HT-29 (cell line): ENCODE measurements at regions not wholly inside any gene's neighbourhood (a gene's known extent, or its start where the extent isn't known, plus 50 kb on each side); places are given as distances from the start of the nearest gene placed in this dataset.
"Not testable (repeated sequence)": the region's sequence is repeated elsewhere in the genome, so short reads cannot be mapped to it uniquely, and the experiment has no call there.

ENCODE experiments used
- DNase-seq: peaks from one replicate; pipeline ENCODE4 v3.0.0-alpha.2; 2015; ENCODE audit warnings: low spot score

DNA sequence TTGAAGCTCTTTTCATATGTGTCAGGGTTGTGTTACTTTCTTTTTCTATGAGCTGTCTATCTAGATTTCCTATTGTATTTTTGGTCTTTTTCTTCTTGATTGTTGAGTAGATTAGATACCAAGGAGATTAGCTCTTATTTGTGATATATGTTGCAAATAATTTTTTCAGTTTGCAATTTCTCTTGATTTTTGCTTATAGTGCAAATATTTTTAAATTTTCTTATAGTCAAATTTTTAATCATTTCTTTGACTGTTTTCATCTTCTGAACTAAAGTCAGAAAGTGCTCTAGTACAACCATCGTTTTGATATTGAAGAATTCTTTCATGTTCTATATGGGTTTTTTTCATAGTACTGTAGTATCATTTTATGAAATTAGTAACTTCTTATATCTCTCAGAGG is 193.7 kb downstream of the OSTF1 start:
- no peak for DNase-seq

DNA sequence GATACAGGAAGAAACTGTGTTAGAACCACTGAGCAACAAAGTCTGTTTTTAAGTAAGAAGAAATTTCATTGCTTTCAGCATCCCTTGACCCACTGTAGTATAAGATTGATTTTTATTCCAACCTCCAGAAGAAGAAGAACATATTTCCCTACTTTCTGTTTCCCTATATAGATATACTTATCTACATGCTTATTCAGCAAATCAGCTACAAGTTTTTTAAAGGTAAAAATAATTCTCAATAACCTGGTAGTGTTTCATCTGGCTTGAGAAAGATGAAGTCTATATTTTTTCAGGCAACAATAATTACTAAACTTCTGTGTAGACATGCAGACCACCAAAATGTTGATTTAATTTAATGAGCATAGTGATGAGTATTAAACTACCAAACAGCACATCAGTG is 201.0 kb downstream of the OSTF1 start:
- no peak for DNase-seq

DNA sequence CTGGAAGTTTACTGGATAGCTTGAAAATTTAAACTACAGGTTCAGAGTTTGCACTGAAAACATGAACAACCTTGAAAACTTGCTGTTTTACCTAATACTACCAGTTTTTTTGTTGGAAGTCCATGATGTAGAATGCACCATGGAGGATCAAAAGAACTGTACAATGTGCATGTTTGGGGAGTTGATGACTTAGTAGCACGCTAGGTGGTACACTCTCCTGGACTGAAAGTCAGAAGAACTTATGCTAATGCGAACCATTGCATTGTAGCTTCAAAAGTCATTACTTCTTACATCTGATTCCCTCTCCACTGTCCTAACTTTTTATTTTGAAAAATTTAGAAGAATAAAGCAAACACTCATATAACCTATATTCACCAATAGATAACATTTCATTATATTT is 211.0 kb downstream of the OSTF1 start:
- peak; percentile 3 for DNase-seq

DNA sequence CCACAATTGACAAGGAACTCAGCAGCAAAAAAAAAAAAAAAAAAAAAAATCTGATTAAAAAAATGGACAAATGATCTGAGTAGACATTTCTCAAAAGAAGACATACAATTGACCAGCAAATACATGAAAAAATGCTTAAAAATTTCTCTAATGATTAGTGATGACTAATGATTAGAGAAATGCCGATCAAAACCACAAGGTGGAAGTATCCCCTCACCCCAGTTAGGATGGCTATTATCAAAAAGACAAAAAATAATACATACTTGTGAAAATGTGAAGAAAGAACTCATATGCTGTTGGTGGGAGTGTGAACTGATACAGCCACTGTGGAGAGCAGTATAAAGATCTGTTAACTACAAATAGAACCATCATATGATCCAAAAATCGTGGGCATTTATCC is 245.3 kb downstream of the OSTF1 start:
- DNase-seq: no peak

DNA sequence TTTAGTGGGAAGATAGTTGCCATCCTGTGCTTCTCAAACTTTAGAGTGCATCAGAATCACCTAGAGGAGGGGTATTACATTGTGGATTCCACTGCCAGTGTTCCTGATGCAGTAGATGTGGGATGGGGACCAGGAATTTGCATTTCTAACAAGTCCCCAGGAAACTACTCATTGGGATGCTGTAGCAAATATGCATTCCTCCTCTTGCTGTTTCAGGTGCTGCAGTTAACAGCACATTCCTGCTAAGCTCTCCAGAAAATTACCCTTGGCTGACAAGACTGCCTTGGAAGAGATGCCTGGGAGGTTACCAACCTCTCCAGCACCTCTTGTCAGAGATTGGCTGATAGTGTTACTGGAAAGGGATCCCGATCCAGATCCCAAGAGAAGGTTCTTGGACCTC is 270.5 kb downstream of the OSTF1 start:
- DNase-seq: no peak

DNA sequence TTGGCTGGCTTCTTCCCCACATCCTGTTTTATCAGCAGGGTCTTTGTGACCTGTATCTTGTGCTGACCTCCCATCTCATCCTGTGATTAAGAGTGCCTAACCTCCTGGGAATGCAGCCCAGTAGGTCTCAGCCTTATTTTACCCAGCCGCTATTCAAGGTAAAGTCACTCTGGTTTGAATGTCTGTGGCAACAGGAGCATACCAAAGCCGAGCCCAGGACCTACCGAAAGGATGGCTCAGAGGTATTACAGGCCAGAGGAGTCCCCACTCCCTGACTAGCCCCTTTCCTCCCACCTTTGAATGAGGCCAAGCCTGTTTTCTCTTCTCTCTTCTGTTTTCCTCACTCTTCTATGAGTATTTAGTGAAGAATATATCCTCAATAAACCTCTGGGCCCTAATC is 271.3 kb downstream of the OSTF1 start:
- no peak for DNase-seq

DNA sequence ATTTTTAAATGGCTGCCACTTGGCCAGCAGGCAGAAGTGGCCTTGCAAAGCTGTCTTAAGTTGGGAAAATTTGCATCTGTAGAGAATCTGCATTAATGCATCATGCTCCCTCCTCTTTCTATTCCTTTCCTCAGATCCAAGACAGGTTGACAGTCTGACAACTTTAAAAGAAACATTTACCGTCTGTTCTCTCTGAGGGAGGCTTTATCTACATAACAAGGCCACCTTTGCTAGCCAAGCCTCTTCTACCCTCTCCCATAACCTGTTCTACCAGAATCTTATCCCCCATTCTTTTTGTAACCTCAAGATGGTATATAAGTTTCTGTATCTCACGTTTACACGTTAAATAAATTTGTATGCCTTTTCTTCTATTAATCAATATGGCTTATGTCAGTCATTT is 271.9 kb downstream of the OSTF1 start:
- DNase-seq: no peak

DNA sequence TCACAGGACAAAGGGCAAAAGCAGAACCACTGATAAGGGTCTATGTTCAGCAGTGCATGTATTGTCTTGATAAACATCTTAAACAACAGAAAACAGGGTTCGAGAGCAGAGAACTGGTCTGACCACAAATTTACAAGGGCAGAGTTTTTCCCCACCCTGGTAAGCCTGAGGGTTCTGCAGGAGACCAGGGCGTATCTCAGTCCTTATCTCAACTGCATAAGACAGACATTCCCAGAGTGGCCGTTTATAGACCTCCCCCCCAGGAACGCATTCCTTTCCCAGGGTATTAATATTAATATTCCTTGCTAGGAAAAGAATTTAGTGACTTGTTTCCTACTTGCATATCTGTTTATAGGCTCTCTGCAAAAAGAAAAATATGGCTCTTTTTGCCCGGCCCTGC is 274.1 kb downstream of the OSTF1 start:
- not testable (repeated sequence) for DNase-seq

DNA sequence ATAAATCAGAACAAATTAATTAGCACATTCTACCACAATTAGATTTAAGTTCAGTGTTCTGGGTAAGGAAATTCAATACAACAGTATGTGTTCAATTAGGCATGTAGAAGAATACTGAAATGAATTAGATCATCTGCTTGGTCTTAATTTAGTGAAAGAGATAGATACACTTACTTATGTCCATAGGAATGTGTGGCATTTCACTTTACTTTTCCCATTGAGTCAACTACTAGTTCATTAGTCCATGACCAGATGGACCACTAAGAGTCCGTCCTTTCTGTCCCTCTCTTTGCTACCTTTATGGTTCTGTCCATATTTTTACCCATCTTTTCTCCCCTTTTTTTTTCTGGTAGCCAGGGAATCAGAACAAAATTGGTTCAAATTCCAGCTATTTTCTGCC is 276.9 kb downstream of the OSTF1 start:
- DNase-seq: no peak

DNA sequence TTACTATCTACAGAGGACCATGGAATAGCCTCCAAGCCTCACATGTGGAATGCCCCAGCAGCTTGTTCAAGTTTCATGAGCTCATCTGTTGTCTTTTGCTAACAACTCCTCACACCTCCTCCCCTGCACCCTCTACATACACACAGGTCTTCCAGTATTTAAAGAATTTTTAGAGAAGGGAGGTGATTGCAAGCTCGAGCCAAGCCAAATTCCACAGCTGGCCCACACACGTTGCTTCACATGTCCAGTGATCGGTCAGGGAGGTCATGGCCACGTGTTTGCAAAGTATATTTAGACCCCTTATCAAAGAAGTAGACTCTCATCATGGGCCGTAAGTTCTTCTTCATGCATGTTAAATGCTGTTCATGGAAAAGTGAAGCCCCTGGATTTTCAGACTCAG is 281.7 kb downstream of the OSTF1 start:
- DNase-seq: no peak

DNA sequence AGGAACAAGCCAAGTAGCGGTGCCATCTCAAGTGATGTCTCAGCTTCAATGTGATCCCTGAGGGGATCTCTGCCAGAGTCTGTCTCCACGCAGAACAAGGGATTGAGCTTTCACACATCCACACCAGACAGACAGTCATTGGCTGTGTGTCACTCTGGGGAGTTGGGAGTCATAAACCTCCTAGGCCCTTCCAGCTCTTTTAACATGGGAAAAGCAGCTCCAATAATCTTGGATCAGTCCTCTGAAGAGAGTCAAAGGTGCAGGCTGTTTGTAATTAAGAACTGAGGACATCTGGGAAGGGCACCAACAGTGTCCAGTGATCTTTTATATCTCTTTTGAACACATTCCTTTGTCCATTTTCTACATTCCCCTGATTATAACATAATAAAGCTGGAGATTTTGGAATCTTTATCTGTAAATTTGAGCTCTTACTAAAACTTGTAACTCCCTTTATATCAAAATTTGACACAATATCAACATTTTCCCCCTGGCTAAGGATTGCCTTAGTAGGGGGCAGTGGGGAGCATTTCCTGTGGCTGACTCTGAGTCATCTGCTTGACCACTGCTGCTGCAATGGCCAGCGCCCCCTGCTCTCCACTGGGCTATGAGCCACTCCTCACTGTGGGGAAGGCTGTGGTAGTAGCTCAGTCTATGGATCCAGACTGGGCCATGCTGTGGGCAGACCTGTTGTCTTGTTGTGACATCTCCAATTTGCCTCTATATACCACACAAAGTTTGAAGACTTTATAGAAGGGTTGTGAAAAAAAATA is 284.4 kb downstream of the OSTF1 start:
- no peak for DNase-seq

DNA sequence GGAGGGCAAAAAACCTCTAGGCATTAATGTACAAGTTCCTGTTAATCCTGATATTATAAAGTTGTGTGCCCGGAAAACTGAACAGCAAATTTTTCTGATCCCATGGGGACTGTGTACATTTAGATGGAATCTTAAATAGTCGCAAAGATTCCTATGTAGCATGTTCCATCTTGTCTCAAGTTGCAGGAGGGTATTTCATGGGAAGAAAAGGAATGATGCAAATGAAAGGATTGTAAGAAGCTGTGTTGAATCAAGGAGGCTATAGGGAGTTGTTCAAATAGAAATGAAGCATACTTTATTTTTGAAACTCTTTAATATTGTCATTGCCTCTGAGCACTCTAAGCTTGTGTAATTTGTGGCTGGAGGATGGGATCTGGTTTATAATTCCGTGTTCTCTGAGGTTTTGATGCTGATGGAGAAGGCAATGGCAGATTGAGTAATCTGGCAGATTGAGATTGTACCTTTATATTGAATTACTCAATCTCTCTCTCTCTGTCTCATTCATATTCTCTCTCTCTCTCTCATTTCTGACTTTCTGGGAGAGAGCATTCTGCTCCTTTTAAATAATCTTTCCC is 288.5 kb downstream of the OSTF1 start:
- no peak for DNase-seq

DNA sequence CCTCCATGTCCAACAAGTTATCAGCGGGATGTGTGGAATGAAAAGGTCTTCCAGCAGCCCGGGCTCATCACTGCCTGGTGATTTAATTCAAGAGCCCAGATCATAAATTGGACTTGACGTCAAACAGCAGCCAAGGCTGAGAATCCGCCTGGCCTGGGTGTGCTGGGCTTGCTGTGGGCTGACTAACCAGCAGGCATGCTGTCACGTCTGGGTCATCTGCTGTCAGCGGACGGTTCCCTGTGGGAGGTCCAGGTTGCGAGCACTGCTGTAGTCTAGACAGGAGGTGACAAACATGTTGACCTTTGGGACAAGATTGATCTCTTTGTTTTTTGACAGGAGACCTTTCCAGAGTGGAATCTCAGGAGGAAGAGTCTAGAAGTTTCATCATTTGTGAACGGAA is 289.7 kb downstream of the OSTF1 start:
- DNase-seq: no peak

DNA sequence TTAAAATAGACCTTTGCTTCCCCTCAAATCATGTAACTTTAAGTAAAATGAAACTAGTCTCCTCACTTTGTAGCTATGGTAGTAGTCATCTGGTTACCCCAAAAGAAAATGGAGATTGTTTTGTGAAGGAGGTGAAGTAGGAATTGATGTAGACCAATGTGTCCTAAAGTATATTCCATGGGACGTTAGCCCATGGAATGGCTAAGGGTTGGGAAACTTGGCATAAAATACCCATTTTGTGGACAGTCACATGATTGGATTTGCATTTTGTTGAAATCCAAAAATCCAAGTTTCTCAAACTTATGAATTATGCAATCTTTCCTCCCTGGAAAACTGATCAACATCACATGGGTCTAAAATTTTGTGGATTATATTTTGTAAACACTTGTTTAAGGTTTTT is 290.6 kb downstream of the OSTF1 start:
- DNase-seq: no peak

DNA sequence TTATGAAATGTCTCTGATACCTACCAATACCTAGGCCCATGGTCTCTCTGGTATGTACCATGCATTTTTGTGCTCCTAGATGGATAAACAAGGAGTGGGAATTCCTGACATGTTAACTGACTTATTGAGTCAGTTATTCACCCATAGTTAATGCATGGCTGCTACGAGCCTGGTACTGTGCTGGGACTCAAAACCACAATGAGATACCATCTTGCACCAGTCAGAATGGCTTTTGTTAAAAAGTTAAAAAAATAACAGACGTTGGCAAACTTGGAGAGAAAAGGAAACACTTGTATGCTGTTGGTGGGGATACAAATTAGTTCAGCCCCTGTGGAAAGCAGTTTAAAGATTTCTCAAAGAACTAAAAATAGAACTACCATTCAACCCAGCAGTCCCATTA is 293.8 kb downstream of the OSTF1 start:
- no peak for DNase-seq

DNA sequence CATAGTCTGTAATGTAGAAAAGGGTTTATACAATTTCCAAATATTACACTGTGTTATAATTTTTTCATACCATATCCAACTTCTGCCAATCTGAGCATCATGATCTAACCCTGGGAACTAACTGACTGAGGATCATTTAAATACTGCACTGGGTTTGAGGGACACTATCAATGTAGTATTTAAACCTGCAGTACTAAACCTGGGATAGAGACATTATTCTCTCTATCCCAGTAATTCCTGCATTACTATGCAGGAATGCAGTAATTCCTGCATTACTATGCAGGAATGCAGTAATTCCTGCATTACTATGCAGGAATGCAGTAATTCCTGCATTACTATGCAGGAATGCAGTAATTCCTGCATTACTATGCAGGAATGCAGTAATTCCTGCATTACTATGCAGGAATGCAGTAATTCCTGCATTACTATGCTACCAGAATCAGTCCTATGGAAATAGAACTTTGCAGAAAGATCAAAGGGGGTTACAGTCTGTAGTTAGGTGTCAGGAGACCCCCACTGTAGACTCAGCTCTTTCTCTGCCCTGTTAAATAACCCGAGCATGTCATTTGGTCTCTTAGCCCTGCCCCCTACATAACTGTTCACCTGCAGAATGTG is 295.2 kb downstream of the OSTF1 start:
- not testable (repeated sequence) for DNase-seq

DNA sequence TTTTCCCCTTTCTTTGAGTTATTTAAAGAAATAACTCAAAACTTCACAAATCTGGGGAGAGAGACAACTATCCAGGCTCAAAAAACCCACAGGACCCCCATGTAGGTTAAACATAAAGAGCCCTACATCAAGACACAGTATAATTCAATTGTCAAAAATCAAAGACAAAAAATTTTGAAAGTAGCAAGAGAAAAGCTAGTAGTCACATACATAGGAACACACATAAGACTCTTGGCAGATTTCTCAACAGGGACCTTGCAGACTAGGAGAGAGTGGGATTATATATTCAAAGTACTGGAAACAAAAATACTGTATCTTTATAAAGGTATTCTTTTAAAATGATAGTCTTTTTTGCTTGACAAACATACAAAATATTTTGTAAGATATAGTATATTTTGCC is 296.9 kb downstream of the OSTF1 start:
- DNase-seq: no peak

DNA sequence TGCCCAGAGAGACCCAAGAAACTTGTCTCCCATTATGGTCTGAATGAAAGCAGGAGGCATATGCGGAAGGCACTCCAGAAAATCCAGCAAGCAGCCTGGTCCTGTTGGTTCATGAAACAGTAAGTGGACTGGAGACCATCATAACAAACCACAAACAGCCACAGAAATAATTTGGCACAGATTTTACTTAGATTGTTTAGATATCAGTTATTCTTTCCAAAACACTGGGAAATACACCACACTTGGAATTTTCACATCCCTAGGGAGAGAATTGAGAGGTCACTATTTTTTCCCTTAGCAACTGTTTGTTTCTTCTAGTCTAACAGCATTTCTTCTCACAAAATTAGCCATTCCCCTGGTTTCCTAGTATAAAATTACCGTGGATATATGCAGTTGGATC is 300.8 kb downstream of the OSTF1 start:
- no peak for DNase-seq

DNA sequence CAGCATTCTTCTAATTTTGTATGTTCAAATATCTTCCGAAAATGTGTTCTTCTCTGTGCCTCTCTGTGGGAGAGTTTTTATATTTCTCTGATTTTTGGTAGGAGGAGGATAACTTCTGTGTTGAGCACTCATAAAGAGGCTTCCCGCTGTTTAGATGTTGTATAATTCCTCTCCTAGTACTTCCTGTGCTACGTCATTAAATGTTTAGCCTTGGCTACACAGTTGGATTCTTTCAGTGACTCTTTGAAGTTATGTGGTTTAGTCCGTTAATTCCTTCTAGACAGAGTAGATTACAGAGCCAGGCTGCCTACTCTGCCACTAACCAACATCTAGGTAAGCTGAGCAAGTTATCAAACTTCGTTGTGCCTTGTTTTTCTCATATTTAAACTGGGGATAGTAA is 302.6 kb downstream of the OSTF1 start:
- DNase-seq: no peak

DNA sequence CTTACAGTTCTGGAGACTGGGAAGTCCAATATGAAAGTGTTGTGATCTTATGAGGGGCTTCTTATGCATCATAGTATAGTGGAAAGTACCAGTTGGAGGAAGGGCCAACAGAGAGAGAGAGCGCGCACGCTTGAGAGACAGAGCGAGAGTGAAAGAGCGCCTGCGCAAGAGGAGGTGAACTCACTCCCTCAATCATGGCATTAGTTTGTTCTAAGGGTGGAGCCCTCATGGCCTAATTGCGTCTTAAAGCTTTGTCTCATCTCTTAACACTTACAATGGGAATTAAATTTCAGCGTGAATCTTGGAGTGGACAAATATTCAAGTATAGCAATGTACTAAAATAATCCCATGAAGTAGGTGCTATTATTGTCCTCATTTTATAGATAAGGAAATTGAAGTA is 303.2 kb downstream of the OSTF1 start:
- no peak for DNase-seq

DNA sequence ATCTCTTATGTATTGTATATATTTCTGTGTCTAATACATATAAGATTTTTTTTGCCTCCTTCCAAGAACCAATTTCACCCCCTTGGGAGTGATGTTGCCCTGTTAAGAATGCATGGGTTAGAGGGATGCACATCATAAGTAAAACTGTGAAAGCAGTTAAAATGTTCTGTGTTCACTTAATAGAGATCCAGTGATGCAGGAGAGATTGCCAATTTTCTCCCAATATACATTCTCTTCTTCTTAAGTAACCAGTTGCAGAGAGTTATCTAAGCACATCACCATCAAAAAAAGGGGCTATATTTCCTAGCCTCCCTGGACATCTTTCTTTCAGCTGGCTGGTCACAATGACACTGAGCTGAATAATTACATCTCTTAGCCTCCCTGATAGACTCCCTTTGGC is 307.0 kb downstream of the OSTF1 start:
- DNase-seq: no peak

DNA sequence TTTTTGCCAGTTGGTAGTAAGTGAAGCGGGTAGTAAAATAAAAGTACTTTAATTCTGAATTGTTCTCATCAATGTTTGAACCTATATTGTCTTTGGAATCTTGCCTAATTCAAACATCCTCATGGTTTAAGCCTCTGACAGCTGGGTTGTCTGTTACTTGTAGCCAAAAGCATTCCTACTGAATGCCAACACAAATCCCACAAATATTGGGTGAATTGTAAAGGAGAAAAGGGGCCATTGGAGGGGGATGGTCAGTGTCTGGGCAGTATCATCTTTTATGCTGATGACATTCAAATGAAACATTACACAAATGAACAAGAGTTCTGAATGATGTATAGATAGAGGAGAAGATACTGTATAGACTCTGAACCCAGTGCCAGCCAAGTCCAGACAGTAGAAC is 309.5 kb downstream of the OSTF1 start:
- no peak for DNase-seq

DNA sequence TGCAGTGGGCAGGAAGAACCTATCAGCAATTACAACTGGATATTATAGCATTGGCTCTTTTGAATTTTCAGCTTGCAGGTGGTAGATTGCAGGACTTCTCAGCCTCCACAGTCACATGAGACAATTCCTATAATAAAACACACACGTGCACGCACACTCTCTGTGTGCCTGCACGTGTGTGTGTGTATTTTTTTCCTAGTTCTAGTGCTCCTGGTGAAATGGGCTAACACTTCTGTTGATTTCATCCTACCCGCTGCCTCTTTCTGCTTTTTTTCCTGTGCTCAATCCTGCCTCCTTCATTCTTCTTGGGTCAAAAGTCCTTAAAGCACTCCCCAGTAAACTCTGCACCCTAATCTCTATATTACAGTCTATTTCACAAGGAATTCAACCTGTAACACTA is 320.1 kb downstream of the OSTF1 start:
- no peak for DNase-seq
